H1 (cell line): ENCODE measurements at regions not wholly inside any gene's neighbourhood (a gene's known extent, or its start where the extent isn't known, plus 50 kb on each side); places are given as distances from the start of the nearest gene placed in this dataset.

Experiments
- CTCF ChIA-PET: fragments of 300-600 bp; sonication (Branson Sonifier 250); formaldehyde crosslinking; loops from one replicate; lab custom pipeline; 2021; ENCODE audit not compliant: partially characterized antibody; lab: Charles Lee
- POLR2A ChIA-PET: fragments of 300-600 bp; sonication (Branson Sonifier 250); formaldehyde crosslinking; loops from one replicate; lab custom pipeline; 2021; ENCODE audit warnings: inconsistent platforms; ENCODE audit not compliant: partially characterized antibody; lab: Charles Lee
- DNase-seq, 2 experiments: peaks; one replicate each; pipeline versions ENCODE4 v3.0.0 to v3.0.0-alpha.2; 2010 to 2022; ENCODE audit warnings: low spot score in 2 of 2, low read depth in 1 of 2, mixed read lengths in 1 of 2
- FAIRE-seq: peaks from 2 replicates; lab custom pipeline; 2011; peaks lifted over from hg19 to GRCh38; lab: Jason Lieb, UNC
- H2AFZ ChIP-seq: 2 replicates; pipeline ENCODE4 v1.8.1; 2012; ENCODE audit warnings: low read length, inconsistent platforms
- H2AK5ac ChIP-seq: 2 replicates; pipeline ENCODE4 v1.6.1; 2013; ENCODE audit warnings: low read depth, low read length
- H2BK120ac ChIP-seq: replicated peaks from 2 replicates; pipeline ENCODE3; 2013; ENCODE audit warnings: low read depth, low read length, inconsistent platforms
- H2BK12ac ChIP-seq: 2 replicates; pipeline ENCODE4 v1.6.1; 2013; ENCODE audit warnings: low read depth, low read length
- H2BK15ac ChIP-seq: 2 replicates; pipeline ENCODE4 v1.6.1; 2013; ENCODE audit warnings: low read length
- H2BK20ac ChIP-seq: 2 replicates; pipeline ENCODE4 v1.6.1; 2013; ENCODE audit warnings: low read length
- H2BK5ac ChIP-seq: 2 replicates; pipeline ENCODE4 v1.6.1; 2013; ENCODE audit warnings: low read depth, low read length
- H3K14ac ChIP-seq: 2 replicates; pipeline ENCODE4 v1.6.1; 2013; ENCODE audit warnings: inconsistent platforms; ENCODE audit not compliant: insufficient read length
- H3K18ac ChIP-seq: 2 replicates; pipeline ENCODE4 v1.6.1; 2013; ENCODE audit warnings: low read length; ENCODE audit errors: extremely low read depth
- H3K23ac ChIP-seq: 2 replicates; pipeline ENCODE4 v1.6.1; 2013; ENCODE audit warnings: inconsistent platforms; ENCODE audit not compliant: insufficient read length
- H3K23me2 ChIP-seq: 2 replicates; pipeline ENCODE4 v1.6.1; 2013; ENCODE audit warnings: low read depth, low read length
- H3K27ac ChIP-seq: 2 replicates; pipeline ENCODE4 v1.6.1; 2011; ENCODE audit warnings: low read depth, low read length, inconsistent platforms
- H3K27me3 ChIP-seq, 4 experiments: replicated peaks in 1 of 4; 1 replicate in 1 of 4; 2 replicates in 3 of 4; pipeline versions ENCODE4 v1.6.1 to v1.8.1; 2011 to 2013; ENCODE audit warnings: low read length in 3 of 4, mild to moderate bottlenecking in 3 of 4, inconsistent platforms in 2 of 4, mixed read lengths in 2 of 4, moderate library complexity in 1 of 4; ENCODE audit not compliant: control insufficient read depth in 3 of 4, insufficient read depth in 3 of 4; ENCODE audit errors: extremely low read depth in 1 of 4
- H3K36me3 ChIP-seq, 4 experiments: 2 replicates each; pipeline versions ENCODE4 v1.6.1 to v1.8.1; 2011 to 2013; ENCODE audit warnings: mild to moderate bottlenecking in 4 of 4, low read length in 3 of 4, moderate library complexity in 2 of 4, control low read depth in 1 of 4, inconsistent platforms in 1 of 4; ENCODE audit not compliant: insufficient read depth in 4 of 4, control insufficient read depth in 2 of 4
- H3K4ac ChIP-seq: replicated peaks from 2 replicates; pipeline ENCODE3; 2013; ENCODE audit warnings: low read length, low read depth, mixed read lengths, inconsistent platforms; ENCODE audit not compliant: insufficient read length
- H3K4me1 ChIP-seq, 4 experiments: replicated peaks in 1 of 4; 1 replicate in 1 of 4; 2 replicates in 3 of 4; pipeline versions ENCODE4 v1.6.1 to v1.8.1; 2011 to 2013; ENCODE audit warnings: low read length in 3 of 4, inconsistent platforms in 2 of 4, mixed read lengths in 1 of 4; ENCODE audit not compliant: insufficient read depth in 4 of 4, control insufficient read depth in 3 of 4
- H3K4me2 ChIP-seq, 2 experiments: 2 replicates each; pipeline versions ENCODE4 v1.6.1 to v1.8.1; 2011 to 2013; ENCODE audit warnings: low read depth in 2 of 2, low read length in 2 of 2, control low read depth in 1 of 2, inconsistent platforms in 1 of 2, mild to moderate bottlenecking in 1 of 2; ENCODE audit not compliant: insufficient read depth in 1 of 2
- H3K4me3 ChIP-seq, 4 experiments: fragments of 200-600, 300-600 bp in 1 of 4; sonication (generic), shearing (Covaris generic), sonication (Bioruptor Twin) in 1 of 4; 2 replicates each; pipeline versions ENCODE4 v1.5.1 to v1.8.1; 2011 to 2016; ENCODE audit warnings: low read length in 4 of 4, low read depth in 3 of 4, control low read depth in 2 of 4, inconsistent platforms in 2 of 4, mild to moderate bottlenecking in 2 of 4, mixed read lengths in 1 of 4, moderate library complexity in 1 of 4; ENCODE audit not compliant: insufficient read depth in 2 of 4; ENCODE audit errors: extremely low read depth in 1 of 4
- H3K56ac ChIP-seq: replicated peaks from 2 replicates; pipeline ENCODE3; 2013; ENCODE audit warnings: low read depth, mild to moderate bottlenecking, mixed read lengths, low read length, inconsistent platforms; ENCODE audit not compliant: insufficient read length
- H3K79me1 ChIP-seq: 2 replicates; pipeline ENCODE4 v1.6.1; 2013; ENCODE audit warnings: low read depth, low read length, control low read depth
- H3K79me2 ChIP-seq, 2 experiments: 2 replicates each; pipeline versions ENCODE4 v1.6.1 to v1.8.1; 2012 to 2013; ENCODE audit warnings: low read length in 2 of 2, mild to moderate bottlenecking in 2 of 2, inconsistent platforms in 1 of 2; ENCODE audit not compliant: insufficient read depth in 2 of 2, control insufficient read depth in 1 of 2
- H3K9ac ChIP-seq, 4 experiments: replicated peaks in 1 of 4; 1 replicate in 1 of 4; 2 replicates in 3 of 4; pipeline versions ENCODE4 v1.6.1 to v1.8.1; 2011 to 2013; ENCODE audit warnings: low read depth in 3 of 4, low read length in 3 of 4, control low read depth in 2 of 4, mild to moderate bottlenecking in 2 of 4, moderate library complexity in 2 of 4, inconsistent platforms in 1 of 4; ENCODE audit errors: extremely low read depth in 1 of 4
- H3K9me3 ChIP-seq, 2 experiments: 2 replicates each; pipeline versions ENCODE4 v1.6.1 to v1.8.1; 2012 to 2013; ENCODE audit warnings: mild to moderate bottlenecking in 2 of 2, moderate library complexity in 2 of 2, control low read depth in 1 of 2, inconsistent platforms in 1 of 2, low read depth in 1 of 2, low read length in 1 of 2, mixed read lengths in 1 of 2; ENCODE audit not compliant: insufficient read depth in 2 of 2
- H4K20me1 ChIP-seq, 2 experiments: replicated peaks in 1 of 2; 2 replicates each; pipeline versions ENCODE3 to v1.8.1; 2011 to 2013; ENCODE audit warnings: inconsistent platforms in 2 of 2, low read length in 2 of 2, mild to moderate bottlenecking in 1 of 2; ENCODE audit not compliant: insufficient read depth in 2 of 2, control insufficient read depth in 1 of 2
- H4K5ac ChIP-seq: 2 replicates; pipeline ENCODE4 v1.6.1; 2013; ENCODE audit warnings: low read length, low read depth, mixed read lengths, inconsistent platforms; ENCODE audit not compliant: insufficient read length
- H4K8ac ChIP-seq: 2 replicates; pipeline ENCODE4 v1.8.0; 2013; ENCODE audit warnings: mild to moderate bottlenecking, moderate library complexity, low read length, inconsistent platforms; ENCODE audit not compliant: insufficient read depth; ENCODE audit errors: extremely low read depth
- H4K91ac ChIP-seq: replicated peaks from 2 replicates; pipeline ENCODE3; 2013; ENCODE audit warnings: low read length, mixed read lengths, inconsistent platforms; ENCODE audit not compliant: insufficient read length
- BRCA1 ChIP-seq: IDR thresholded peaks from 2 replicates; pipeline ENCODE4 v1.6.1; 2012; ENCODE audit warnings: low read depth, low read length, improper control_type of control experiment
- CHD2 ChIP-seq: IDR thresholded peaks from 2 replicates; pipeline ENCODE4 v1.6.1; 2012; ENCODE audit warnings: low read length, improper control_type of control experiment
- HDAC6 ChIP-seq: IDR thresholded peaks from one replicate; pipeline ENCODE4 v1.7.1; 2012; ENCODE audit warnings: low read depth, mild to moderate bottlenecking, inconsistent platforms, low read length, moderate library complexity
- NRF1 ChIP-seq: IDR thresholded peaks from 2 replicates; pipeline ENCODE4 v1.6.1; 2011; ENCODE audit warnings: mild to moderate bottlenecking, low read depth, low read length, improper control_type of control experiment
- POLR2AphosphoS5 ChIP-seq: IDR thresholded peaks from 2 replicates; pipeline ENCODE4 v1.6.1; 2011; ENCODE audit warnings: low read depth, low read length
- SP4 ChIP-seq: IDR thresholded peaks from 2 replicates; pipeline ENCODE4 v1.6.1; 2012; ENCODE audit warnings: low read length, inconsistent platforms
- TAF1 ChIP-seq: IDR thresholded peaks from 2 replicates; pipeline ENCODE4 v1.6.1; 2011; ENCODE audit warnings: mild to moderate bottlenecking, low read depth, low read length
- TAF7 ChIP-seq: optimal IDR thresholded peaks from 2 replicates; pipeline ENCODE3; 2011; ENCODE audit warnings: low read depth, mild to moderate bottlenecking, inconsistent platforms, low read length, moderate library complexity, borderline replicate concordance
- TCF12 ChIP-seq: IDR thresholded peaks from 2 replicates; pipeline ENCODE4 v1.6.1; 2011; ENCODE audit warnings: low read depth, mild to moderate bottlenecking, low read length
- WGBS, 2 experiments: shearing (Covaris generic) in 1 of 2; methylation state at CpG; one replicate each; pipeline versions ENCODE4 v1.1.6 to v1.1.7; 2013 to 2015; ENCODE audit warnings: low lambda C conversion rate in 2 of 2, mixed read lengths in 2 of 2, inconsistent platforms in 1 of 2, low coverage in 1 of 2, missing lambda C conversion rate in 1 of 2; ENCODE audit not compliant: insufficient replicate concordance in 2 of 2, insufficient coverage in 1 of 2, insufficient read length in 1 of 2; ENCODE audit errors: extremely low coverage in 1 of 2, missing lambda C conversion rate in 1 of 2; 5-methylcytosine and 5-hydroxymethylcytosine counted together
- TF ChIP-seq, protein P1 (sequence below): IDR thresholded peaks from 2 replicates; pipeline ENCODE4 v1.6.1; 2011; ENCODE audit warnings: low read length, improper control_type of control experiment
- TF ChIP-seq, protein P2 (sequence below): IDR thresholded peaks from 2 replicates; pipeline ENCODE4 v1.6.1; 2012; ENCODE audit warnings: inconsistent platforms
- TF ChIP-seq, protein P3 (sequence below), 3 experiments: IDR thresholded peaks; 1 replicate in 2 of 3; 2 replicates in 1 of 3; pipeline versions ENCODE4 v1.5.1 to v1.6.1; 2011; ENCODE audit warnings: low read length in 3 of 3, mild to moderate bottlenecking in 3 of 3, inconsistent platforms in 2 of 3, low read depth in 1 of 3, moderate library complexity in 1 of 3; ENCODE audit not compliant: insufficient read depth in 1 of 3; ENCODE audit errors: control extremely low read depth in 1 of 3

DNA sequence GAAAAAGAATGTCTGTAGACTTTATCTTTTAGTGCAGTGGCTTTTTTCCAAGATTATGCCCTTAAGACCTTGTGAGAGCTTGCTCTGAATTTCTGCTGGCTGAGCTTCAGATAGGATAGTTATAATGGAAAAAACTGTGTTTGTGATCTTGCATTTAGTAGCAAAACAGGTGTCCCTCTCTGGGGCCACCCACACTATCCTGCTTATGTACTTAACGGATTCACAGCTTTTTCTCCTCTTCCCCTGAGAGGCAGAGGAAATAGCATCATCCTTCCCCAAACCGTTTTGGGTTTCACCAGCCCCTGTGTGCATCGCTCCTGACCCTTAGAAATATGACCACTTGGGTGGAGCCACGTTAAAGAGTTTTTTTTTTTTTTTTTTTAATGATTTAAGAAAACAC is 101.2 kb downstream of the RAB18 start:
- H3K9me3 ChIP-seq = no peaks in the 10 kb centered on the region
- H3K23me2 ChIP-seq = no peaks in the 10 kb centered on the region
- no peaks in the 10 kb centered on the region for H3K27me3 ChIP-seq
- FAIRE-seq = no peak
- H3K4me3 ChIP-seq = no peak overlapping the region
- H2BK12ac ChIP-seq = no peak overlapping the region
- no peak overlapping the region for H3K9ac ChIP-seq
- 88% methylated on average over 4 of the region's 4 CpGs; no CpG with 5 or more reads in 1 of the 2 experiments for WGBS, 2 experiments
- CTCF ChIA-PET = no interaction called here
- POLR2A ChIA-PET = no interaction called here
- no peak for DNase-seq
- no peaks in the 10 kb centered on the region for H4K20me1 ChIP-seq
- H3K18ac ChIP-seq = no peak overlapping the region
- H3K27ac ChIP-seq = no peak overlapping the region
- H3K4me1 ChIP-seq = no peaks in the 10 kb centered on the region
- no peak overlapping the region for H2BK15ac ChIP-seq
- H2BK5ac ChIP-seq = no peak overlapping the region
- no peak overlapping the region for H3K56ac ChIP-seq
- no peak overlapping the region for H2BK120ac ChIP-seq
- H2BK20ac ChIP-seq = no peak overlapping the region
- H3K4me2 ChIP-seq = no peak overlapping the region
- no peaks in the 10 kb centered on the region for H3K79me2 ChIP-seq
- H4K5ac ChIP-seq = no peak overlapping the region
- no peak overlapping the region for H3K23ac ChIP-seq
- H3K4ac ChIP-seq = no peak overlapping the region
- no peaks in the 10 kb centered on the region for H3K36me3 ChIP-seq
- H4K8ac ChIP-seq = no peak overlapping the region
- no peak overlapping the region for H2AFZ ChIP-seq
- no peak overlapping the region for H2AK5ac ChIP-seq
- H3K79me1 ChIP-seq = no peaks in the 10 kb centered on the region
- no peak overlapping the region for H4K91ac ChIP-seq
- no peak overlapping the region for H3K14ac ChIP-seq
- TF ChIP-seq HDAC6 (no peak), SP4 (no peak), CHD2 (no peak), TAF7 (no peak), TAF1 (no peak), BRCA1 (no peak), POLR2AphosphoS5 (no peak), TCF12 (no peak), NRF1 (no peak)
- TF ChIP-seq, protein P1, sequence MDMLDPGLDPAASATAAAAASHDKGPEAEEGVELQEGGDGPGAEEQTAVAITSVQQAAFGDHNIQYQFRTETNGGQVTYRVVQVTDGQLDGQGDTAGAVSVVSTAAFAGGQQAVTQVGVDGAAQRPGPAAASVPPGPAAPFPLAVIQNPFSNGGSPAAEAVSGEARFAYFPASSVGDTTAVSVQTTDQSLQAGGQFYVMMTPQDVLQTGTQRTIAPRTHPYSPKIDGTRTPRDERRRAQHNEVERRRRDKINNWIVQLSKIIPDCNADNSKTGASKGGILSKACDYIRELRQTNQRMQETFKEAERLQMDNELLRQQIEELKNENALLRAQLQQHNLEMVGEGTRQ = no peak
- TF ChIP-seq, protein P2, sequence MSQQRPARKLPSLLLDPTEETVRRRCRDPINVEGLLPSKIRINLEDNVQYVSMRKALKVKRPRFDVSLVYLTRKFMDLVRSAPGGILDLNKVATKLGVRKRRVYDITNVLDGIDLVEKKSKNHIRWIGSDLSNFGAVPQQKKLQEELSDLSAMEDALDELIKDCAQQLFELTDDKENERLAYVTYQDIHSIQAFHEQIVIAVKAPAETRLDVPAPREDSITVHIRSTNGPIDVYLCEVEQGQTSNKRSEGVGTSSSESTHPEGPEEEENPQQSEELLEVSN = no peak
- TF ChIP-seq, protein P3, sequence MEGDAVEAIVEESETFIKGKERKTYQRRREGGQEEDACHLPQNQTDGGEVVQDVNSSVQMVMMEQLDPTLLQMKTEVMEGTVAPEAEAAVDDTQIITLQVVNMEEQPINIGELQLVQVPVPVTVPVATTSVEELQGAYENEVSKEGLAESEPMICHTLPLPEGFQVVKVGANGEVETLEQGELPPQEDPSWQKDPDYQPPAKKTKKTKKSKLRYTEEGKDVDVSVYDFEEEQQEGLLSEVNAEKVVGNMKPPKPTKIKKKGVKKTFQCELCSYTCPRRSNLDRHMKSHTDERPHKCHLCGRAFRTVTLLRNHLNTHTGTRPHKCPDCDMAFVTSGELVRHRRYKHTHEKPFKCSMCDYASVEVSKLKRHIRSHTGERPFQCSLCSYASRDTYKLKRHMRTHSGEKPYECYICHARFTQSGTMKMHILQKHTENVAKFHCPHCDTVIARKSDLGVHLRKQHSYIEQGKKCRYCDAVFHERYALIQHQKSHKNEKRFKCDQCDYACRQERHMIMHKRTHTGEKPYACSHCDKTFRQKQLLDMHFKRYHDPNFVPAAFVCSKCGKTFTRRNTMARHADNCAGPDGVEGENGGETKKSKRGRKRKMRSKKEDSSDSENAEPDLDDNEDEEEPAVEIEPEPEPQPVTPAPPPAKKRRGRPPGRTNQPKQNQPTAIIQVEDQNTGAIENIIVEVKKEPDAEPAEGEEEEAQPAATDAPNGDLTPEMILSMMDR (IDR thresholded peaks at IDR 0.05; ENCODE audit: control extremely low read depth in 1 of 3, insufficient read depth in 1 of 3, low read depth in 1 of 3, low read length in 3 of 3) = no peak
